A673 (cell line): ENCODE measurements at regions not wholly inside any gene's neighbourhood (a gene's known extent, or its start where the extent isn't known, plus 50 kb on each side); places are given as distances from the start of the nearest gene placed in this dataset.

Experiments used
- CTCF ChIP-seq: fragments of 300-800, 200-600 bp; sonication (generic); conservative IDR thresholded peaks from 2 replicates; pipeline ENCODE4 v1.5.1; 2017; ENCODE audit warnings: low read depth, mild to moderate bottlenecking, antibody characterized with exemption, low read length, moderate library complexity, mixed read lengths
- EZH2 ChIP-seq: fragments of 200-600 bp; sonication (generic); IDR thresholded peaks from 2 replicates; pipeline ENCODE4 v1.6.1; 2017; ENCODE audit warnings: borderline replicate concordance, low read depth, mild to moderate bottlenecking, mixed read lengths, antibody characterized with exemption, low read length; ENCODE audit not compliant: poor library complexity, severe bottlenecking

GRCh38 chr2:239650674-239651073 is 249.9 kb upstream of the HDAC4 start:
- no peak for TF ChIP-seq CTCF
- TF ChIP-seq EZH2 = no peak
